Skeletal muscle tissue (tissue), 3 donors: ENCODE measurements at regions not wholly inside any gene's neighbourhood (a gene's known extent, or its start where the extent isn't known, plus 50 kb on each side); places are given as distances from the start of the nearest gene placed in this dataset.

Source experiments
- H3K27ac ChIP-seq: one replicate; pipeline ENCODE4 v1.7.0; 2013; ENCODE audit warnings: mild to moderate bottlenecking, low read depth, low read length, inconsistent platforms
- H3K27me3 ChIP-seq, 3 donors: one replicate each; pipeline ENCODE4 v1.7.0; 2013; ENCODE audit warnings: low read length in 3 of 3; ENCODE audit not compliant: control insufficient read depth in 3 of 3, insufficient read depth in 3 of 3
- H3K36me3 ChIP-seq, 3 donors: one replicate each; pipeline ENCODE4 v1.7.0; 2013; ENCODE audit warnings: low read length in 3 of 3; ENCODE audit not compliant: control insufficient read depth in 3 of 3, insufficient read depth in 3 of 3
- H3K4me1 ChIP-seq, 3 donors: one replicate each; pipeline ENCODE4 v1.7.0; 2013; ENCODE audit warnings: low read length in 3 of 3, mild to moderate bottlenecking in 3 of 3; ENCODE audit not compliant: control insufficient read depth in 3 of 3, insufficient read depth in 3 of 3
- H3K4me3 ChIP-seq, 3 donors: one replicate each; pipeline ENCODE4 v1.7.0; 2013; ENCODE audit warnings: low read length in 3 of 3
- H3K9ac ChIP-seq, 3 donors: one replicate each; pipeline ENCODE4 v1.7.0; 2013; ENCODE audit warnings: low read length in 3 of 3, mild to moderate bottlenecking in 3 of 3, moderate library complexity in 2 of 3, low read depth in 1 of 3
- H3K9me3 ChIP-seq, 3 donors: one replicate each; pipeline ENCODE4 v1.7.0; 2013; ENCODE audit warnings: low read length in 3 of 3; ENCODE audit not compliant: control insufficient read depth in 3 of 3
- donor health status: Osteomylitis.

DNA sequence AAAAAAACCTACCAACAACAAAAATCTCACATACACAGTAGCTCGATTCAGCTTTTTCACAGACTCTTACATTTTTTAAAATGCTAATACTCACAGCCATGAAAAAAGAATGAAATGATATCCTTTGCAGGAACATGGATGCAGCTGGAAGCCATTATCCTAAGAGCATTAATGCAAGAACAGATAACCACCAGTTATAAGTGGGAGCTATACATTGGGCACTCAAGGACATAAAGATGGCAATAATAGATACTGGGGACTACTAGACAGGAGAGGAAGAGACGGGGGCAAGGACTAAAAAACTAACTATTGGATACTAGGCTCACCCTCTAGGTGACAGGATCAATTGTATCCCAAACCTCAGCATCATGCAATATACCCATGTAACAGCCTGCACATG is 90.3 kb upstream of the CCNH start:
- H3K4me3 ChIP-seq, result no peak overlapping the region
- no peak overlapping the region for H3K27ac ChIP-seq
- H3K4me1 ChIP-seq, result no peaks in the 10 kb centered on the region
- no peak overlapping the region for H3K9ac ChIP-seq
- no peaks in the 10 kb centered on the region for H3K27me3 ChIP-seq
- no peaks in the 10 kb centered on the region for H3K36me3 ChIP-seq
- H3K9me3 ChIP-seq, result no peaks in the 10 kb centered on the region

DNA sequence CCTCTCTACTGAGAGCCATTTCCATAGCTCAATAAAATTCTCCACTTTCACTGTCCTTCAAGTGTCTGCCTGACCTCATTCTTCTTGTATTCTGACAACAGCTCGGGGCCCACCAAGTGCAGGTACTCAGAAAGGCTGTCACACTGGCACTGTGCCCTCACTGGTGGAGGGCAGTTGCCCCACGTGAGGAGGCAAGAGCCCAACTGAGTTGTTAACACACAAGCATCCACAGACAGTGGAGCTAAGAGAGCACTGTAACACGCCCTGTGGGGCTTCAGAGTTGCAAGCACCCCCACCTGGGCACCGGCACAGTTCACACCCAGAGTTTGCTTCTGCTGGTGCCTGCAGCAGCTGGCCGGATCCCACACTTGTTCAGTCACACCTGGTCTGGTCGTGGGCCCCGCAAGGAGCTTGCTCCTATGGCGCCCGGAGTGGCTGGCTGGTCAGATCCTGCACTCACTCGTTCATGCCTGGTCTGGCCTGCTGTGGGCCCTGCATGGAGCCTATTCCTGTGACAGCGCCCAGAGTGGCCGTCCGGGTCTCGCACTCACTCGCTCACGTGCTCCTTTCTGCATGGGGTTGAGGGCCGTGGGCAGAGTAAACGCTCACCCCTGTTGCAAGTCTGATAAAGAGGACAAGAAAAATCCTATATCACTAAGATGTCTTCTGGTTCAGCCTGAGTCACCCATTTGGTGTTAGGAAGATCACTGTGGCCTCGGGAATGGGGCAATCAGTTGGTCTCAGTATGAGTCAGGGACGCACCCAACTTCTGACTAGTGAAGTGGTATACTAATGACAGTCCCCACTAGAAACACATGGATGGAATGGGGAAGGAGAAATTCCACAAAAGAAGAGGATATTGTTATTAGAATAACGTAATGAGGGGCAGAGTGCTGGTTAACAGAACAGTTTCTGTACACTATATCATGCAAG is 87.0 kb upstream of the CCNH start:
- Histone ChIP-seq H3K9ac (no peak overlapping the region), H3K4me1 (no peaks in the 10 kb centered on the region), H3K27me3 (no peaks in the 10 kb centered on the region), H3K27ac (no peak overlapping the region), H3K36me3 (no peaks in the 10 kb centered on the region), H3K9me3 (peaks cover 0 to 5% (median 0%) of the 10 kb centered on the region in 3 donors), H3K4me3 (no peak overlapping the region)
